A549 (cell line): ENCODE measurements at regions not wholly inside any gene's neighbourhood (a gene's known extent, or its start where the extent isn't known, plus 50 kb on each side); places are given as distances from the start of the nearest gene placed in this dataset.

Experiments
- ATAC-seq, 2 experiments: fragments of 200-7000 bp in 1 of 2; fragments of >200 bp in 1 of 2; cut with Nextera tagmentation in 1 of 2; cut with Tn5 transposase in 1 of 2; 3 replicates each; pipeline versions ENCODE4 v1.8.0 to v1.9.1; 2018 to 2020; ENCODE audit warnings: mild to moderate bottlenecking in 1 of 2, moderate library complexity in 1 of 2
- CTCF ChIA-PET: fragments of 300-600 bp; sonication (Branson Sonifier 250); formaldehyde crosslinking; extraction: SDS; loops from one replicate; lab custom pipeline; 2021; ENCODE audit warnings: antibody characterized with exemption, inconsistent platforms; lab: Yijun Ruan, JAX
- POLR2A ChIA-PET: fragments of 350-600 bp; formaldehyde crosslinking; extraction: SDS; loops from one replicate; lab custom pipeline; 2021; ENCODE audit warnings: antibody characterized with exemption, inconsistent platforms; lab: Yijun Ruan, JAX
- DNase-seq, 2 experiments: peaks; one replicate each; pipeline versions ENCODE4 v3.0.0 to v3.0.0-alpha.2; 2011 to 2016; ENCODE audit warnings: low read depth in 1 of 2, low spot score in 1 of 2
- FAIRE-seq: peaks from 2 replicates; lab custom pipeline; 2011; peaks lifted over from hg19 to GRCh38; lab: Jason Lieb, UNC
- H3K27ac ChIP-seq, 2 experiments: fragments of >200 bp; sonication (Bioruptor Twin); formaldehyde crosslinking; 3 replicates each; pipeline ENCODE4 v1.5.1; 2016 to 2017
- H3K4me1 ChIP-seq: fragments of >200 bp; sonication (Bioruptor Twin); formaldehyde crosslinking; 3 replicates; pipeline ENCODE4 v1.6.1; 2016
- H3K4me2 ChIP-seq: fragments of >200 bp; sonication (Bioruptor Twin); formaldehyde crosslinking; 3 replicates; pipeline ENCODE4 v1.6.1; 2016
- H3K4me3 ChIP-seq: fragments of >200 bp; sonication (Bioruptor Twin); formaldehyde crosslinking; 3 replicates; pipeline ENCODE4 v1.5.1; 2016
- H3K9me3 ChIP-seq: fragments of >200 bp; sonication (Bioruptor Twin); formaldehyde crosslinking; 3 replicates; pipeline ENCODE4 v1.6.1; 2016
- BCL3 ChIP-seq: fragments of >200 bp; sonication (Bioruptor Twin); formaldehyde crosslinking; IDR thresholded peaks from 3 replicates; pipeline ENCODE4 v1.6.1; 2016
- CBX8 ChIP-seq: fragments of 200-600 bp; sonication (generic); IDR thresholded peaks from 2 replicates; pipeline ENCODE4 v1.6.1; 2016
- EHF ChIP-seq: fragments of 250-450 bp; sonication (Bioruptor Pico); IDR thresholded peaks from 2 replicates; pipeline ENCODE4 v1.5.0; 2020; ENCODE audit warnings: mild to moderate bottlenecking
- ELK1 ChIP-seq: fragments of 150-350 bp; IDR thresholded peaks from 2 replicates; pipeline ENCODE4 v1.6.1; 2014; ENCODE audit warnings: low read depth, mild to moderate bottlenecking, low read length
- GATA3 ChIP-seq: IDR thresholded peaks from 2 replicates; pipeline ENCODE4 v1.6.1; 2012; ENCODE audit warnings: borderline replicate concordance
- HOXB5 ChIP-seq: fragments of 250-450 bp; sonication (Bioruptor Pico); IDR thresholded peaks from 2 replicates; pipeline ENCODE4 v1.5.0; 2020; ENCODE audit warnings: mild to moderate bottlenecking, moderate library complexity
- MAFK ChIP-seq: fragments of 450-650 bp; IDR thresholded peaks from 2 replicates; pipeline ENCODE4 v1.6.1; 2014; ENCODE audit not compliant: partially characterized antibody
- MAZ ChIP-seq: fragments of 150-350 bp; IDR thresholded peaks from 2 replicates; pipeline ENCODE4 v1.6.1; 2014; ENCODE audit warnings: antibody characterized with exemption, low read depth, low read length, borderline replicate concordance
- NPAS2 ChIP-seq: fragments of 250-450 bp; sonication (Bioruptor Pico); IDR thresholded peaks from 2 replicates; pipeline ENCODE4 v1.8.0; 2022; ENCODE audit warnings: mild to moderate bottlenecking, moderate library complexity, borderline replicate concordance
- POLR2A ChIP-seq: IDR thresholded peaks from 2 replicates; pipeline ENCODE4 v1.6.1; 2012; ENCODE audit warnings: mild to moderate bottlenecking, low read length
- RAD21 ChIP-seq, 2 experiments: fragments of >200 bp in 1 of 2; sonication (Bioruptor Twin) in 1 of 2; formaldehyde crosslinking in 1 of 2; IDR thresholded peaks in 1 of 2; conservative IDR thresholded peaks in 1 of 2; 2 replicates in 1 of 2; 3 replicates in 1 of 2; pipeline ENCODE4 v1.6.1; 2012 to 2018; ENCODE audit warnings: inconsistent platforms in 1 of 2
- RCOR1 ChIP-seq: fragments of 150-350 bp; IDR thresholded peaks from 2 replicates; pipeline ENCODE4 v1.6.1; 2014; ENCODE audit warnings: antibody characterized with exemption, low read length, low read depth
- RFX5 ChIP-seq: fragments of 450-650 bp; IDR thresholded peaks from 2 replicates; pipeline ENCODE4 v1.7.1; 2014; ENCODE audit warnings: antibody characterized with exemption, mild to moderate bottlenecking, moderate library complexity
- RNF2 ChIP-seq: fragments of 200-600 bp; sonication (generic); IDR thresholded peaks from 2 replicates; pipeline ENCODE4 v1.6.1; 2016; ENCODE audit warnings: low read depth, mild to moderate bottlenecking, antibody characterized with exemption, moderate library complexity, borderline replicate concordance
- USF2 ChIP-seq: fragments of 450-650 bp; IDR thresholded peaks from 2 replicates; pipeline ENCODE4 v1.6.1; 2014; ENCODE audit warnings: antibody characterized with exemption
- ZFP36 ChIP-seq: fragments of 450-650 bp; IDR thresholded peaks from 2 replicates; pipeline ENCODE4 v1.6.1; 2014; ENCODE audit warnings: borderline replicate concordance; ENCODE audit not compliant: partially characterized antibody
- WGBS: methylation state at CpG from one replicate; pipeline ENCODE4 v1.1.6; 2017; ENCODE audit errors: missing lambda C conversion rate; 5-methylcytosine and 5-hydroxymethylcytosine counted together
- TF ChIP-seq, protein P1 (sequence below): IDR thresholded peaks from 2 replicates; pipeline ENCODE4 v1.6.1; 2012; ENCODE audit warnings: low read depth, borderline replicate concordance

DNA sequence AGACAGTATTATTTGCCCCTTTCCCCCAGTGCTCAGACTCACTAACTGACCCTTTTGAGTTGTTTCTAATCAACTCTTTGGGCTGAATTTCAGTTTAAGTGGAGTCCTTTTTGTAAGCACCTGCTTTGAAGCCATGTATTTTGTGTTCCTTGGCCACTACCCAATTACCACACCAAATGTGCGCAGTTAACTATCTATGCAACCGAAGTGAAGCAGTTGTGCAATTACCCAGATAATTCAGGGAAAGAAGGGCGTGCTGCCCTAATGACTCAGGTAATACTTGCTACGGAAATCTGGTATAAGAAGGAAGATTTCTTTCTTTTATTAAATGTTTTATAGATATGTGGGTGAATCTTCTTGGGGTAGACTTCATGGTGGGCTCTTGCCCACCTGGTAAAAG lies 371.9 kb upstream of the TBL1XR1 start (continued):
- no peak for TF ChIP-seq GATA3
- no peak for TF ChIP-seq EHF (CRISPR knock-in tag)
- no peak for TF ChIP-seq ZFP36
- TF ChIP-seq, all 56 proteins: peak for 0

DNA sequence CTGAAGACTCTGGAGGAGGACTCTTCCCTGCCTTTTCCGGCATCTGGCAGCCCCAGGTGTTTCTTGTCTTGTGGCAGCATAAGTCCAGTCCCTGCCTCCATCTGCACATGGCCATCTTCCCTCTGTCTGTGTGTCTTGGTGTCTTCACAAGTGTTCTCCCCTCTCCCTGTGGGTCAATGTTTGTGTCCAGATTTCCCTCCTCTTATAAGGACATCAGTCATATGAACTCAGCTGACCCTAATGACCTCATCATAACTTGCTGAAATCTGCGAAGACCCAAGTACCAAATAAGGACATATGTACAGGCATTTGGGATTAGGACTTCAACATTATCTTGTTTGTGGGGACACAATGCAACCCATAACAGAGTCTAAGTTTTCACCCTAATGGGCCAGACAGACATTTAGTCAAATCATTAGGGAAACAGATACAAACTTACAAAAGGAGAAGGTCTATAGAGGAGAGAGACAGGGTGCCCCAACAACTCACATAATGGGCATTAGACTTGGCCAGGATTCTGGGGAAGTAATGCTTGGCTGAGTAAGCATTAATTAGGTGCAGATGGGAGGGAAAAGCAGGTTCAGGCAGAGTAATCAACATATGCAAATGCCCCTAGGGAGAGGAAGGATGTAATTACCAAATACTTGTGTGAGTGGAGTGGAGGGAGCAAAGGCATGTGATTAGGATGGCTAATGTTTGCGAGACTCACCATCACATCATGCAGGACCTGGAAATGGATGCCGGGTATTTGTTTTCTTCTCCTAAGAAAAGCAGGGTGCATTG lies 372.8 kb upstream of the TBL1XR1 start:
- POLR2A ChIA-PET, result no interaction called here
- H3K27ac ChIP-seq, result no peak overlapping the region
- no peaks in the 10 kb centered on the region for H3K9me3 ChIP-seq
- DNase-seq (no peak), FAIRE-seq (no peak), ATAC-seq (no peak)
- H3K4me1 ChIP-seq, result peaks cover 16% of the 10 kb centered on the region
- CTCF ChIA-PET, result no interaction called here
- no peak overlapping the region for H3K4me2 ChIP-seq
- 94% methylated on average over 4 of the region's 4 CpGs for WGBS
- no peak overlapping the region for H3K4me3 ChIP-seq
- TF ChIP-seq BCL3 (no peak), RFX5 (no peak), USF2 (no peak), EHF (CRISPR knock-in tag) (no peak), ELK1 (no peak), RNF2 (no peak), RAD21 (conservative IDR thresholded peaks at IDR 0.05 in 1 of 2, IDR thresholded peaks at IDR 0.05 in 1 of 2) (no peak), CBX8 (no peak), MAZ (no peak), RCOR1 (no peak), POLR2A (no peak), NPAS2 (CRISPR knock-in tag) (no peak), HOXB5 (CRISPR knock-in tag) (no peak)
- TF ChIP-seq, protein P1, sequence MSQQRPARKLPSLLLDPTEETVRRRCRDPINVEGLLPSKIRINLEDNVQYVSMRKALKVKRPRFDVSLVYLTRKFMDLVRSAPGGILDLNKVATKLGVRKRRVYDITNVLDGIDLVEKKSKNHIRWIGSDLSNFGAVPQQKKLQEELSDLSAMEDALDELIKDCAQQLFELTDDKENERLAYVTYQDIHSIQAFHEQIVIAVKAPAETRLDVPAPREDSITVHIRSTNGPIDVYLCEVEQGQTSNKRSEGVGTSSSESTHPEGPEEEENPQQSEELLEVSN, result no peak

DNA sequence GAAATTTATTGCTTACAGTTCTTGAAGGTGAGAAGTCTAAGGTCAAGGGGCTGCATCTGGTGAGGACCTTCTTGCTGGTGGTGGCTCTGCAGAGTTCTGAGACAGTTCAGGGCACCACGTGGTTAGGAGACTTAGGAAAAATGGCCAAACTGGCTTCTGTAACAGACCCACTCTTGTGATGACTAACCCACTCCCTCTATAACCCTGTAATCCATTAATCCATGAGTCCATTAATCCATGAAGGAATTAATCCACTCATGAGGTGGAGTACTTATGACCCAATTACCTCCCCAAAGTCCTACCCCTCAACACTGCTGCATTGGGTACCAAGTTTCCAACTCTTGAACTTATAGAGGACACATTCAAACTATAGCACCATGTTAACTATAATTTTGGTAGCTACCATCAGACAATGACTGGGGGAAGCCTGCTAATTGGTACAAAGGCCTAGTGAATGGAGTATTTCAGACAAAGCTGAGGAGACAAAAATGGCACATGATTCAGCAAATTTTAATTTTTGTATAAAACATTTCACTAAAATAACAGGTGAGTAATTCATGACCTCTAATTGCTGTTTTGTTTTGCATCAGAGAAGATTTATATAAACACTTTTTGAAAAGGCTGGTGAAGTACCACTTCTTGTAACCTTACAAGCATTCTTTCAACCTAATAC lies 374.1 kb upstream of the TBL1XR1 start:
- POLR2A ChIA-PET, result no interaction called here
- WGBS, result 36% methylated on average over 1 of the region's 1 CpG
- FAIRE-seq (no peak), ATAC-seq (no peak), DNase-seq (no peak)
- TF ChIP-seq BCL3 (no peak), MAFK (peak; percentile 34)
- H3K27ac ChIP-seq, result peak overlapping the region in 1 of 2 experiments; percentile 8; a peak in 1 of 6 replicates
- H3K4me3 ChIP-seq, result no peak overlapping the region
- H3K9me3 ChIP-seq, result no peaks in the 10 kb centered on the region
- H3K4me2 ChIP-seq, result no peak overlapping the region
- peaks cover 19% of the 10 kb centered on the region for H3K4me1 ChIP-seq
- CTCF ChIA-PET, result no interaction called here
